Loucy (cell line): ENCODE measurements at regions not wholly inside any gene's neighbourhood (a gene's known extent, or its start where the extent isn't known, plus 50 kb on each side); places are given as distances from the start of the nearest gene placed in this dataset.

Source experiments
- H2AFZ ChIP-seq: fragments of 200-600 bp; sonication (generic); 2 replicates; pipeline ENCODE4 v1.6.0; 2016; ENCODE audit warnings: antibody characterized with exemption, mild to moderate bottlenecking, low read length, moderate library complexity
- H3F3A ChIP-seq: fragments of 200-600 bp; 2 replicates; pipeline ENCODE4 v1.6.0; 2016; ENCODE audit warnings: antibody characterized with exemption, low read depth, mild to moderate bottlenecking
- H3K27me3 ChIP-seq: fragments of 200-600 bp; sonication (generic); 2 replicates; pipeline ENCODE4 v1.6.1; 2014; ENCODE audit warnings: low read length, mild to moderate bottlenecking; ENCODE audit not compliant: insufficient read depth, poor library complexity, severe bottlenecking
- H3K36me3 ChIP-seq: fragments of 200-600 bp; sonication (generic); 2 replicates; pipeline ENCODE4 v1.6.1; 2016; ENCODE audit warnings: low read length; ENCODE audit not compliant: insufficient read depth
- H3K4me1 ChIP-seq: fragments of 200-600 bp; sonication (generic); 2 replicates; pipeline ENCODE4 v1.5.1; 2014; ENCODE audit warnings: low read length, mild to moderate bottlenecking; ENCODE audit not compliant: insufficient read depth, poor library complexity, severe bottlenecking
- H3K4me2 ChIP-seq: fragments of 200-600 bp; sonication (generic); 2 replicates; pipeline ENCODE4 v1.6.0; 2014; ENCODE audit warnings: antibody characterized with exemption, low read length, low read depth, mild to moderate bottlenecking; ENCODE audit not compliant: poor library complexity, severe bottlenecking
- H3K4me3 ChIP-seq: fragments of 200-600 bp; sonication (generic); 2 replicates; pipeline ENCODE4 v1.5.1; 2014; ENCODE audit warnings: low read length, mild to moderate bottlenecking, mixed read lengths; ENCODE audit not compliant: poor library complexity, severe bottlenecking
- H3K79me2 ChIP-seq: fragments of 200-600 bp; sonication (generic); 2 replicates; pipeline ENCODE4 v1.6.1; 2014; ENCODE audit warnings: low read length; ENCODE audit not compliant: insufficient read depth
- H3K9ac ChIP-seq: fragments of 200-600 bp; sonication (generic); 2 replicates; pipeline ENCODE4 v1.6.0; 2014; ENCODE audit warnings: mild to moderate bottlenecking, low read depth, low read length, moderate library complexity; ENCODE audit not compliant: poor library complexity, severe bottlenecking
- H3K9me2 ChIP-seq: fragments of 200-600 bp; sonication (generic); replicated peaks from 2 replicates; pipeline ENCODE4 v1.6.1; 2016; ENCODE audit warnings: low read depth, low read length, mixed read lengths
- H3K9me3 ChIP-seq: fragments of 200-600 bp; sonication (generic); 2 replicates; pipeline ENCODE4 v1.6.1; 2014; ENCODE audit warnings: mild to moderate bottlenecking, antibody characterized with exemption, low read length, low read depth; ENCODE audit not compliant: insufficient read depth
- H4K20me1 ChIP-seq: fragments of 200-600 bp; sonication (generic); 2 replicates; pipeline ENCODE4 v1.6.0; 2014; ENCODE audit warnings: antibody characterized with exemption, low read length, mild to moderate bottlenecking; ENCODE audit not compliant: insufficient read depth, poor library complexity, severe bottlenecking
- CTCF ChIP-seq: fragments of 200-600 bp; sonication (generic); conservative IDR thresholded peaks from 2 replicates; pipeline ENCODE4 v1.5.1; 2014; ENCODE audit warnings: mild to moderate bottlenecking, antibody characterized with exemption, low read length
- EZH2phosphoT487 ChIP-seq: fragments of 200-600 bp; IDR thresholded peaks from 2 replicates; pipeline ENCODE4 v1.6.1; 2018; ENCODE audit warnings: antibody characterized with exemption, mild to moderate bottlenecking, moderate library complexity, borderline replicate concordance

- Histone ChIP-seq H3K4me1 (no peaks in the 10 kb centered on the region), H3K9me3 (no peaks in the 10 kb centered on the region), H3K4me2 (no peak overlapping the region), H4K20me1 (no peaks in the 10 kb centered on the region), H3F3A (no peaks in the 10 kb centered on the region), H3K27me3 (no peaks in the 10 kb centered on the region), H2AFZ (no peak overlapping the region), H3K79me2 (no peaks in the 10 kb centered on the region), H3K9ac (no peak overlapping the region), H3K4me3 (no peak overlapping the region), H3K36me3 (no peaks in the 10 kb centered on the region), H3K9me2 (no peaks in the 10 kb centered on the region)
- TF ChIP-seq CTCF = no peak
- TF ChIP-seq EZH2phosphoT487 = no peak
Observed at GRCh38 chr9:22278426-22278825, 168.2 kb upstream of the DMRTA1 start.

- H3K4me1 ChIP-seq = no peaks in the 10 kb centered on the region
- H3K9me2 ChIP-seq = no peaks in the 10 kb centered on the region
- no peaks in the 10 kb centered on the region for H3K79me2 ChIP-seq
- no peak overlapping the region for H3K4me3 ChIP-seq
- H4K20me1 ChIP-seq = no peaks in the 10 kb centered on the region
- H3K36me3 ChIP-seq = no peaks in the 10 kb centered on the region
- no peak overlapping the region for H3K4me2 ChIP-seq
- no peaks in the 10 kb centered on the region for H3F3A ChIP-seq
- H3K9me3 ChIP-seq = no peaks in the 10 kb centered on the region
- TF ChIP-seq EZH2phosphoT487 = no peak
- no peak for TF ChIP-seq CTCF
- no peak overlapping the region for H2AFZ ChIP-seq
- no peak overlapping the region for H3K9ac ChIP-seq
- H3K27me3 ChIP-seq = no peaks in the 10 kb centered on the region
Observed at GRCh38 chr9:22279636-22280035, 167.0 kb upstream of the DMRTA1 start.

DNA sequence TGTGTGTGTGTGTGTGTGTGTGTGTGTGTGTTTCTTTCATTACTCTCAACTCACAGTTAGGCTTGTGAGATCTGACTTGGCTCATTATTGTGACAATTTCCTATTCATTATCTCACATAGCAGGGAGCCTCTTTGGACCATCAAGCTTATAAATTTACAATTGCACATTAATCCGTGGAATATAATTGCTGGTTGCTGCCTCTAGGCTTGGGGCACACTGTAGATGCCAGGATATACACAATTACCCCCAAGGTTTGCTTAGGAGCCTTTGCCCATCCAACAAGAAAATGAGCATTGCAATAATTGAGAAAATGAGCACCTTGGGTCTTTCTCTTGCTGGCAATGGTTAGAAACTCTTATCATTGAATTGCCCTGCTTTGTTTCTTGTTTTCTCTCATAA lies 161.6 kb upstream of the DMRTA1 start:
- H3K4me1 ChIP-seq = no peaks in the 10 kb centered on the region
- no peaks in the 10 kb centered on the region for H3K79me2 ChIP-seq
- TF ChIP-seq CTCF = no peak
- H2AFZ ChIP-seq = no peak overlapping the region
- no peaks in the 10 kb centered on the region for H4K20me1 ChIP-seq
- H3K27me3 ChIP-seq = no peaks in the 10 kb centered on the region
- H3F3A ChIP-seq = no peaks in the 10 kb centered on the region
- no peak overlapping the region for H3K4me3 ChIP-seq
- H3K36me3 ChIP-seq = no peaks in the 10 kb centered on the region
- H3K4me2 ChIP-seq = no peak overlapping the region
- no peak overlapping the region for H3K9ac ChIP-seq
- H3K9me3 ChIP-seq = no peaks in the 10 kb centered on the region
- no peaks in the 10 kb centered on the region for H3K9me2 ChIP-seq
